OCI-LY1 (cell line): ENCODE measurements at regions not wholly inside any gene's neighbourhood (a gene's known extent, or its start where the extent isn't known, plus 50 kb on each side); places are given as distances from the start of the nearest gene placed in this dataset.

ENCODE experiments used
- CTCF ChIP-seq: fragments of 200-600 bp; sonication (generic), shearing (Covaris generic); IDR thresholded peaks from 2 replicates; pipeline ENCODE4 v1.5.1; 2017; ENCODE audit warnings: mild to moderate bottlenecking, antibody characterized with exemption, low read length, moderate library complexity, mixed read lengths
- EZH2 ChIP-seq: fragments of 200-600 bp; sonication (generic), shearing (Covaris generic); IDR thresholded peaks from 2 replicates; pipeline ENCODE4 v1.8.0; 2017; ENCODE audit warnings: borderline replicate concordance, mixed run types, mild to moderate bottlenecking, antibody characterized with exemption, low read length, moderate library complexity, mixed read lengths

GRCh38 chr17:77610518-77610893 lies 348.0 kb upstream of the TNRC6C start:
- TF ChIP-seq CTCF: no peak
- no peak for TF ChIP-seq EZH2
